Tibial nerve (tissue), 4 donors: ENCODE measurements at regions not wholly inside any gene's neighbourhood (a gene's known extent, or its start where the extent isn't known, plus 50 kb on each side); places are given as distances from the start of the nearest gene placed in this dataset.

Source experiments
- CTCF ChIP-seq, 5 experiments: fragments of 200-600 bp in 3 of 5; fragments of 450-650 bp in 2 of 5; sonication (generic) in 3 of 5; IDR thresholded peaks; one replicate each; pipeline ENCODE4 v1.5.1; 2016 to 2019; ENCODE audit warnings: antibody characterized with exemption in 5 of 5, mild to moderate bottlenecking in 3 of 5, moderate library complexity in 2 of 5
- EP300 ChIP-seq, 2 donors: sonication (generic); formaldehyde crosslinking; IDR thresholded peaks; one replicate each; pipeline ENCODE4 v1.6.1; 2017; ENCODE audit warnings: antibody characterized with exemption in 2 of 2, mild to moderate bottlenecking in 1 of 2
- POLR2A ChIP-seq, 2 donors: fragments of 450-650 bp; IDR thresholded peaks; one replicate each; pipeline ENCODE4 v1.6.1; 2017; ENCODE audit warnings: antibody characterized with exemption in 2 of 2, mild to moderate bottlenecking in 2 of 2, moderate library complexity in 2 of 2

GRCh38 chr11:97432926-97433325 is 1043.1 kb downstream of the JRKL start:
- no peak for TF ChIP-seq CTCF (IDR thresholded peaks at IDR 0.05)
- no peak for TF ChIP-seq POLR2A (IDR thresholded peaks at IDR 0.05)
- no peak for TF ChIP-seq EP300 (IDR thresholded peaks at IDR 0.05)
